ENCODE measurements at regions not wholly inside any gene's neighbourhood (a gene's known extent, or its start where the extent isn't known, plus 50 kb on each side); places are given as distances from the start of the nearest gene placed in this dataset.

- in situ Hi-C loops (cut with HindIII; ENCODE audit: extremely low pct_ligation_motif_present, low pct_unique_long_range_greater_than_20kb): no loop called here
Measured at GRCh38 chr2:173467751-173468150, 113.1 kb downstream of the CDCA7 start.

More at GRCh38 chr2:173467751-173468150, 113.1 kb downstream of the CDCA7 start:
- Histone ChIP-seq H2AFZ (ENCODE audit: low read length) (no peak overlapping the region), H3K4me1 (ENCODE audit: insufficient read depth, low read length) (peaks cover 19% of the 10 kb centered on the region), H3K4me3 (replicated peaks in 1 of 3; ENCODE audit: insufficient read depth in 1 of 3, low read depth in 2 of 3, low read length in 3 of 3) (no peak overlapping the region), H3K9me3 (ENCODE audit: low read length) (no peaks in the 10 kb centered on the region), H4K20me1 (ENCODE audit: insufficient read depth, low read length) (no peaks in the 10 kb centered on the region), H3K4me2 (ENCODE audit: low read depth, low read length) (no peak overlapping the region), H3K27me3 (ENCODE audit: control insufficient read depth in 1 of 2, insufficient read depth in 2 of 2, low read length in 2 of 2) (no peaks in the 10 kb centered on the region), H3K9ac (ENCODE audit: insufficient read depth, low read depth, low read length) (no peak overlapping the region), H3K79me2 (ENCODE audit: insufficient read depth, low read length) (no peaks in the 10 kb centered on the region), H3K36me3 (replicated peaks in 1 of 2; ENCODE audit: control insufficient read depth in 1 of 2, insufficient read depth in 2 of 2, low read length in 2 of 2) (no peaks in the 10 kb centered on the region), H3K27ac (ENCODE audit: extremely low read length, insufficient read depth, low read length) (no peak overlapping the region)
- ATAC-seq: no peak
- 3% methylated on average over 1 of the region's 1 CpG for WGBS (ENCODE audit: low lambda C conversion rate)
- CTCF ChIA-PET (ENCODE audit: low intra/inter-chr PET ratio, low total read pairs): no interaction called here
- no peak for DNase-seq (ENCODE audit: low spot score)
- POLR2A ChIA-PET: no interaction called here
- BruUV-seq (replicated peaks): no TSS peak
- no peak for FAIRE-seq
- intact Hi-C loops (cut with micrococcal nuclease; ENCODE audit: unreplicated experiment): no loop called here
- no peak for TF ChIP-seq USF2 (IDR thresholded peaks at IDR 0.05; ENCODE audit: low read depth, low read length)
- no peak for TF ChIP-seq USF2 (CRISPR knock-in tag; IDR thresholded peaks at IDR 0.05; ENCODE audit: borderline replicate concordance)
- no peak for TF ChIP-seq ZBTB21 (CRISPR knock-in tag; IDR thresholded peaks at IDR 0.05)
- TF ChIP-seq ZNF326 (CRISPR knock-in tag; IDR thresholded peaks at IDR 0.05; ENCODE audit: borderline replicate concordance): no peak
- no peak for TF ChIP-seq ZNF331 (CRISPR knock-in tag; IDR thresholded peaks at IDR 0.05)
- TF ChIP-seq RAD51 (IDR thresholded peaks at IDR 0.05; ENCODE audit: borderline replicate concordance): no peak
- TF ChIP-seq ZNF740 (CRISPR knock-in tag; IDR thresholded peaks at IDR 0.05): no peak
- no peak for TF ChIP-seq SNAPC4 (CRISPR knock-in tag; IDR thresholded peaks at IDR 0.05)
- TF ChIP-seq ZNF761 (CRISPR knock-in tag; conservative IDR thresholded peaks at IDR 0.05): no peak
- no peak for TF ChIP-seq PBX2 (CRISPR knock-in tag; IDR thresholded peaks at IDR 0.05)
- TF ChIP-seq ZNF296 (CRISPR knock-in tag; conservative IDR thresholded peaks at IDR 0.05): no peak
- TF ChIP-seq RCOR2 (CRISPR knock-in tag; IDR thresholded peaks at IDR 0.05): no peak

Measured in HepG2 (cell line).